Gastrocnemius medialis (tissue), 4 donors: ENCODE measurements at regions not wholly inside any gene's neighbourhood (a gene's known extent, or its start where the extent isn't known, plus 50 kb on each side); places are given as distances from the start of the nearest gene placed in this dataset.

Experiments
- ATAC-seq, 2 donors: fragments of 150-250 bp; one replicate each; pipeline ENCODE4 v1.9.1; 2016
- DNase-seq, 2 donors: peaks; one replicate each; pipeline ENCODE4 v3.0.0-alpha.2; 2019
- H3K27ac ChIP-seq, 4 donors: fragments of 200-600 bp; sonication (generic); 1 replicate in 1 of 4; 2 replicates in 3 of 4; pipeline ENCODE4 v1.5.1; 2016 to 2018; ENCODE audit warnings: mild to moderate bottlenecking in 2 of 4, moderate library complexity in 1 of 4
- H3K27me3 ChIP-seq, 3 donors: fragments of 200-600 bp; sonication (generic) in 2 of 3; 1 replicate in 1 of 3; 2 replicates in 2 of 3; pipeline versions ENCODE4 v1.5.1 to v1.6.0; 2016 to 2019; ENCODE audit warnings: mild to moderate bottlenecking in 1 of 3, moderate library complexity in 1 of 3
- H3K36me3 ChIP-seq, 2 donors: fragments of 200-600 bp; sonication (generic) in 1 of 2; one replicate each; pipeline ENCODE4 v1.5.1; 2017 to 2018
- H3K4me1 ChIP-seq, 2 donors: fragments of 200-600 bp; sonication (generic) in 1 of 2; one replicate each; pipeline ENCODE4 v1.5.1; 2016 to 2017; ENCODE audit warnings: mild to moderate bottlenecking in 2 of 2
- H3K4me3 ChIP-seq, 4 donors: fragments of 200-600 bp; sonication (generic) in 3 of 4; 1 replicate in 1 of 4; 2 replicates in 3 of 4; pipeline ENCODE4 v1.5.1; 2016 to 2019; ENCODE audit warnings: mild to moderate bottlenecking in 2 of 4
- H3K9me3 ChIP-seq, 3 donors: fragments of 200-600 bp; sonication (generic) in 2 of 3; 1 replicate in 1 of 3; 2 replicates in 2 of 3; pipeline ENCODE4 v1.5.1; 2016 to 2019
- POLR2A ChIP-seq, 2 donors: fragments of 450-650 bp; IDR thresholded peaks; one replicate each; pipeline ENCODE4 v1.6.1; 2017; ENCODE audit warnings: antibody characterized with exemption in 2 of 2, mild to moderate bottlenecking in 2 of 2, moderate library complexity in 2 of 2
- in situ Hi-C, 4 donors: fragments of 200-750 bp; cut with MboI; loops; one replicate each; pipeline versions ENCODE4 v1.15.0 to v1.8.0; 2017; ENCODE audit warnings: low sequenced_read_pairs in 4 of 4
- intact Hi-C: fragments of 100-400 bp; cut with DNase I; formaldehyde crosslinking; loops from one replicate; pipeline ENCODE4 v1.15.1; 2023; ENCODE audit warnings: low total_unique reads
- TF ChIP-seq, protein P1 (sequence below), 5 experiments: fragments of 450-650 bp in 3 of 5; fragments of 200-600 bp in 2 of 5; sonication (generic) in 2 of 5; IDR thresholded peaks in 4 of 5; conservative IDR thresholded peaks in 1 of 5; 1 replicate in 4 of 5; 2 replicates in 1 of 5; pipeline ENCODE4 v1.5.1; 2016 to 2019; ENCODE audit warnings: antibody characterized with exemption in 5 of 5, mild to moderate bottlenecking in 3 of 5, moderate library complexity in 3 of 5

DNA sequence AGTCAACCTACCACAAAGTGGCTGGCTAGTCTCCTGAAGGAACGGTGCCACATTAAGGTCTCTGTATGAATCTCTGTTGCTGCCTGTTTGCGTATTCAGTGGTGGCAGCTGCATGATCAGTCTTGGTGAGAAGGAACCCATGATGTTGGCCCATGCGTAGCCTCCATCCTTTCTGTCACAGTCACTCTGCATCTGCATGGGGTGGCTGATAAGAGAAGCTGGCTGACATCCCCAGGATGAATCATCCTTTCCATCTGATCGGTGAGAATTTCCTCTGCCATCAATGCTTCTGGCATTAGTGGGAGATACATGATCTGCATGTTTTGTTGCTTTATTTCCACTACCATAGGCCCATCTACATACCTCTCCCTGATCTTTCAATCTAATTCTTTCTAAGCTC lies 199.0 kb upstream of the NECTIN1 start:
- H3K4me3 ChIP-seq: no peak overlapping the region
- no peak for DNase-seq
- peaks cover 0 to 5% (median 0%) of the 10 kb centered on the region in 3 donors for H3K27me3 ChIP-seq
- H3K36me3 ChIP-seq: no peaks in the 10 kb centered on the region
- H3K27ac ChIP-seq: no peak overlapping the region
- ATAC-seq: no peak
- H3K9me3 ChIP-seq: no peaks in the 10 kb centered on the region
- H3K4me1 ChIP-seq: no peaks in the 10 kb centered on the region
- TF ChIP-seq, protein P1, sequence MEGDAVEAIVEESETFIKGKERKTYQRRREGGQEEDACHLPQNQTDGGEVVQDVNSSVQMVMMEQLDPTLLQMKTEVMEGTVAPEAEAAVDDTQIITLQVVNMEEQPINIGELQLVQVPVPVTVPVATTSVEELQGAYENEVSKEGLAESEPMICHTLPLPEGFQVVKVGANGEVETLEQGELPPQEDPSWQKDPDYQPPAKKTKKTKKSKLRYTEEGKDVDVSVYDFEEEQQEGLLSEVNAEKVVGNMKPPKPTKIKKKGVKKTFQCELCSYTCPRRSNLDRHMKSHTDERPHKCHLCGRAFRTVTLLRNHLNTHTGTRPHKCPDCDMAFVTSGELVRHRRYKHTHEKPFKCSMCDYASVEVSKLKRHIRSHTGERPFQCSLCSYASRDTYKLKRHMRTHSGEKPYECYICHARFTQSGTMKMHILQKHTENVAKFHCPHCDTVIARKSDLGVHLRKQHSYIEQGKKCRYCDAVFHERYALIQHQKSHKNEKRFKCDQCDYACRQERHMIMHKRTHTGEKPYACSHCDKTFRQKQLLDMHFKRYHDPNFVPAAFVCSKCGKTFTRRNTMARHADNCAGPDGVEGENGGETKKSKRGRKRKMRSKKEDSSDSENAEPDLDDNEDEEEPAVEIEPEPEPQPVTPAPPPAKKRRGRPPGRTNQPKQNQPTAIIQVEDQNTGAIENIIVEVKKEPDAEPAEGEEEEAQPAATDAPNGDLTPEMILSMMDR (IDR thresholded peaks at IDR 0.05 in 4 of 5, conservative IDR thresholded peaks at IDR 0.05 in 1 of 5): no peak
- no peak for TF ChIP-seq POLR2A (IDR thresholded peaks at IDR 0.05)
- intact Hi-C loops (no loop called here), in situ Hi-C loops (no loop called here)

DNA sequence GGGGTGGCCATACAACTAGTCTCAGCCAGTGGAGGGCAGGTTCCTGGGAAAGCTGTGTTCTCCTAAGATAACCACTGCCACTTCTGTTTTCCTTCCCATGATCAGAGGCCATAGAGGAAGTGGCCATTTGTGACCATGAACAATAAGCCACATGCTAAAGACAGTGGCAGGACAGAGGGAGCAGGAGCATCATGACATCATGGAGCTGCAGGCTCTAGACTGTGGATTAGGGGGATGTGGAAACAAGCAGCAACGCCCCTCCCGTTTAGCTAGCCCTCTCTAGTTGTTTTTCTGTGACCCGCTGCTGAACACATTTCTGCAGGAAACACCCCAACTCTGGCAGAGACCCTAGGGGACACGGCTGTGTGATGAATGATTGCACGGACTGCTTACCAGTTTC lies 195.0 kb upstream of the NECTIN1 start:
- Histone ChIP-seq H3K4me3 (no peak overlapping the region), H3K4me1 (no peaks in the 10 kb centered on the region), H3K36me3 (no peaks in the 10 kb centered on the region), H3K9me3 (no peaks in the 10 kb centered on the region), H3K27me3 (peaks cover 3 to 8% (median 4%) of the 10 kb centered on the region in 3 donors), H3K27ac (no peak overlapping the region)
- ATAC-seq (no peak), DNase-seq (no peak)
- in situ Hi-C loops (no loop called here), intact Hi-C loops (no loop called here)
- TF ChIP-seq, protein P1 (IDR thresholded peaks at IDR 0.05 in 4 of 5, conservative IDR thresholded peaks at IDR 0.05 in 1 of 5): no peak
- no peak for TF ChIP-seq POLR2A (IDR thresholded peaks at IDR 0.05)

- ATAC-seq (no peak), DNase-seq (no peak)
- Histone ChIP-seq H3K27ac (no peak overlapping the region), H3K9me3 (no peaks in the 10 kb centered on the region), H3K4me3 (no peak overlapping the region), H3K4me1 (no peaks in the 10 kb centered on the region), H3K27me3 (peaks cover 3 to 11% (median 4%) of the 10 kb centered on the region in 3 donors), H3K36me3 (no peaks in the 10 kb centered on the region)
- intact Hi-C loops: no loop called here
- TF ChIP-seq POLR2A (IDR thresholded peaks at IDR 0.05): no peak
- TF ChIP-seq, protein P1 (IDR thresholded peaks at IDR 0.05 in 4 of 5, conservative IDR thresholded peaks at IDR 0.05 in 1 of 5): no peak
- in situ Hi-C loops: no loop called here
These were observed 192.6 kb upstream of the NECTIN1 start for GRCh38 chr11:119921571-119921970.

GRCh38 chr11:119920666-119921387 lies 191.8 kb upstream of the NECTIN1 start:
- ATAC-seq: no peak

More at GRCh38 chr11:119920666-119921387, 191.8 kb upstream of the NECTIN1 start:
- Histone ChIP-seq H3K4me3 (no peak overlapping the region), H3K27me3 (peaks cover 3 to 11% (median 4%) of the 10 kb centered on the region in 3 donors), H3K4me1 (no peaks in the 10 kb centered on the region), H3K27ac (no peak overlapping the region), H3K36me3 (no peaks in the 10 kb centered on the region), H3K9me3 (no peaks in the 10 kb centered on the region)
- no peak for DNase-seq
- in situ Hi-C loops: no loop called here
- intact Hi-C loops: no loop called here
- no peak for TF ChIP-seq POLR2A (IDR thresholded peaks at IDR 0.05)
- TF ChIP-seq, protein P1 (IDR thresholded peaks at IDR 0.05 in 4 of 5, conservative IDR thresholded peaks at IDR 0.05 in 1 of 5): no peak
